ENCODE measurements at regions not wholly inside any gene's neighbourhood (a gene's known extent, or its start where the extent isn't known, plus 50 kb on each side); places are given as distances from the start of the nearest gene placed in this dataset.

GRCh38 chr11:111441443-111441842, 62.4 kb upstream of the POU2AF1 start:
- no peak for TF ChIP-seq EZH2 (IDR thresholded peaks at IDR 0.05; ENCODE audit: borderline replicate concordance, insufficient read depth, low read depth, low read length, poor library complexity, severe bottlenecking)
- TF ChIP-seq, protein P1, sequence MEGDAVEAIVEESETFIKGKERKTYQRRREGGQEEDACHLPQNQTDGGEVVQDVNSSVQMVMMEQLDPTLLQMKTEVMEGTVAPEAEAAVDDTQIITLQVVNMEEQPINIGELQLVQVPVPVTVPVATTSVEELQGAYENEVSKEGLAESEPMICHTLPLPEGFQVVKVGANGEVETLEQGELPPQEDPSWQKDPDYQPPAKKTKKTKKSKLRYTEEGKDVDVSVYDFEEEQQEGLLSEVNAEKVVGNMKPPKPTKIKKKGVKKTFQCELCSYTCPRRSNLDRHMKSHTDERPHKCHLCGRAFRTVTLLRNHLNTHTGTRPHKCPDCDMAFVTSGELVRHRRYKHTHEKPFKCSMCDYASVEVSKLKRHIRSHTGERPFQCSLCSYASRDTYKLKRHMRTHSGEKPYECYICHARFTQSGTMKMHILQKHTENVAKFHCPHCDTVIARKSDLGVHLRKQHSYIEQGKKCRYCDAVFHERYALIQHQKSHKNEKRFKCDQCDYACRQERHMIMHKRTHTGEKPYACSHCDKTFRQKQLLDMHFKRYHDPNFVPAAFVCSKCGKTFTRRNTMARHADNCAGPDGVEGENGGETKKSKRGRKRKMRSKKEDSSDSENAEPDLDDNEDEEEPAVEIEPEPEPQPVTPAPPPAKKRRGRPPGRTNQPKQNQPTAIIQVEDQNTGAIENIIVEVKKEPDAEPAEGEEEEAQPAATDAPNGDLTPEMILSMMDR (IDR thresholded peaks at IDR 0.05): no peak
